ENCODE measurements at regions not wholly inside any gene's neighbourhood (a gene's known extent, or its start where the extent isn't known, plus 50 kb on each side); places are given as distances from the start of the nearest gene placed in this dataset.

DNA sequence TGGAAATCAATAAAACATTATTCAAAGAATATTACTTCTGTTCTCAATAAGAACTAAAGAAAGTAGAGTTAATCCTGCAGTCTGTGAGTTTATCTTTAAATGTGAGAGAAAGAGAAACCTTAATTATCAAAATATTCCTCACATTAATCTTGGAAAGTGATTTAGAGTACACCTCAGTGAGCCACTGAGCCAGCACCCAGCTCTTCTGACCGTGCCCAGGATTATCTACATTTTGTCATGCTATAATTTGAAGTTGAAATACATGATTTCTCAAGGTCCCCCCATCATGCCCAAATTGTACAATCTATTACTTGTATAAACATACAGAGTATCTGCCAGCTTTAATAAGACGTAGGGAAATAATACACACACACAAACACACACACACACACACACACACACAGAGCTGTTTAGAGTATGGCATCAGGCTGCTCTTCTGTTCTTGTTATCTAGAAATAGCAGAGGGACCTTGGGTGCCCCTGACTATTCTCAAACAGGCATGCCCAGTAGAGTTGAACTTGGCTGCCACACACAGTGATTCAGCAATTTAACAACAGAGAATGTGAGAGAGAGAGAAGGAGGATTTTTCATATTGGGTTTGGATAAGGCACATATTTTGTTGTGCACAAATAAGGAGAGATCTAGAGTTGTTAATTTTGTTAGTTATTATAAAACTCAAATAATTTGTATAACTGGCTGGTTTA, 74.4 kb downstream of the P2RY1 start:
- TF ChIP-seq, protein P1, sequence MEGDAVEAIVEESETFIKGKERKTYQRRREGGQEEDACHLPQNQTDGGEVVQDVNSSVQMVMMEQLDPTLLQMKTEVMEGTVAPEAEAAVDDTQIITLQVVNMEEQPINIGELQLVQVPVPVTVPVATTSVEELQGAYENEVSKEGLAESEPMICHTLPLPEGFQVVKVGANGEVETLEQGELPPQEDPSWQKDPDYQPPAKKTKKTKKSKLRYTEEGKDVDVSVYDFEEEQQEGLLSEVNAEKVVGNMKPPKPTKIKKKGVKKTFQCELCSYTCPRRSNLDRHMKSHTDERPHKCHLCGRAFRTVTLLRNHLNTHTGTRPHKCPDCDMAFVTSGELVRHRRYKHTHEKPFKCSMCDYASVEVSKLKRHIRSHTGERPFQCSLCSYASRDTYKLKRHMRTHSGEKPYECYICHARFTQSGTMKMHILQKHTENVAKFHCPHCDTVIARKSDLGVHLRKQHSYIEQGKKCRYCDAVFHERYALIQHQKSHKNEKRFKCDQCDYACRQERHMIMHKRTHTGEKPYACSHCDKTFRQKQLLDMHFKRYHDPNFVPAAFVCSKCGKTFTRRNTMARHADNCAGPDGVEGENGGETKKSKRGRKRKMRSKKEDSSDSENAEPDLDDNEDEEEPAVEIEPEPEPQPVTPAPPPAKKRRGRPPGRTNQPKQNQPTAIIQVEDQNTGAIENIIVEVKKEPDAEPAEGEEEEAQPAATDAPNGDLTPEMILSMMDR (IDR thresholded peaks at IDR 0.05): no peak
- TF ChIP-seq EZH2phosphoT487 (IDR thresholded peaks at IDR 0.05): no peak
